Stimulated activated CD4-positive, alpha-beta T cell treated with anti-CD3 and anti-CD28 coated beads, Interleukin-1b, Interleukin-23, amount 100 ng/mL, for 48 hours (primary cell): ENCODE measurements at regions not wholly inside any gene's neighbourhood (a gene's known extent, or its start where the extent isn't known, plus 50 kb on each side); places are given as distances from the start of the nearest gene placed in this dataset.

Experiments
- DNase-seq: peaks from one replicate; pipeline ENCODE4 v3.0.0-alpha.2; 2020

- no peak for DNase-seq
Observed at GRCh38 chr2:239682518-239682917, 281.7 kb upstream of the HDAC4 start.

- DNase-seq, result no peak
Observed at GRCh38 chr2:239679755-239680154, 278.9 kb upstream of the HDAC4 start.

GRCh38 chr2:239678666-239679296 is 278.0 kb upstream of the HDAC4 start:
- DNase-seq, result no peak

GRCh38 chr2:239678186-239678490 is 277.3 kb upstream of the HDAC4 start:
- no peak for DNase-seq

- DNase-seq, result no peak
Observed at GRCh38 chr2:239677453-239678185, 276.8 kb upstream of the HDAC4 start.

- no peak for DNase-seq
Observed at GRCh38 chr2:239676716-239677452, 276.1 kb upstream of the HDAC4 start.

GRCh38 chr2:239675826-239676715 is 275.3 kb upstream of the HDAC4 start:
- DNase-seq, result no peak

- no peak for DNase-seq
Observed at GRCh38 chr2:239674981-239675825, 274.4 kb upstream of the HDAC4 start.

GRCh38 chr2:239674101-239674980 is 273.5 kb upstream of the HDAC4 start:
- DNase-seq, result no peak

- DNase-seq, result no peak
Observed at GRCh38 chr2:239673641-239674040, 272.8 kb upstream of the HDAC4 start.

GRCh38 chr2:239671916-239672849 is 271.4 kb upstream of the HDAC4 start:
- no peak for DNase-seq

- DNase-seq, result no peak
Observed at GRCh38 chr2:239671471-239671870, 270.7 kb upstream of the HDAC4 start.

GRCh38 chr2:239670463-239671120 is 269.8 kb upstream of the HDAC4 start:
- DNase-seq, result no peak

- DNase-seq, result no peak
Observed at GRCh38 chr2:239669899-239670460, 269.2 kb upstream of the HDAC4 start.

GRCh38 chr2:239669181-239669898 is 268.5 kb upstream of the HDAC4 start:
- DNase-seq, result no peak

- no peak for DNase-seq
Observed at GRCh38 chr2:239668651-239669050, 267.8 kb upstream of the HDAC4 start.

- DNase-seq, result no peak
Observed at GRCh38 chr2:239668042-239668441, 267.2 kb upstream of the HDAC4 start.

GRCh38 chr2:239667431-239667985 is 266.7 kb upstream of the HDAC4 start:
- no peak for DNase-seq
